HL-60 (cell line): ENCODE measurements at regions not wholly inside any gene's neighbourhood (a gene's known extent, or its start where the extent isn't known, plus 50 kb on each side); places are given as distances from the start of the nearest gene placed in this dataset.

Experiments
- POLR2AphosphoS5 ChIP-seq: IDR thresholded peaks from 2 replicates; pipeline ENCODE4 v1.6.1; 2012; ENCODE audit warnings: low read depth
- SPI1 ChIP-seq: IDR thresholded peaks from 2 replicates; pipeline ENCODE4 v1.6.1; 2012; ENCODE audit warnings: low read depth, mild to moderate bottlenecking, borderline replicate concordance
- TF ChIP-seq, protein P1 (sequence below): IDR thresholded peaks from one replicate; pipeline ENCODE4 v1.5.1; 2011; ENCODE audit warnings: low read length, control low read depth, inconsistent platforms; ENCODE audit not compliant: insufficient read depth
- TF ChIP-seq, protein P2 (sequence below): IDR thresholded peaks from 2 replicates; pipeline ENCODE4 v1.6.1; 2012; ENCODE audit warnings: low read depth; ENCODE audit not compliant: insufficient replicate concordance

DNA sequence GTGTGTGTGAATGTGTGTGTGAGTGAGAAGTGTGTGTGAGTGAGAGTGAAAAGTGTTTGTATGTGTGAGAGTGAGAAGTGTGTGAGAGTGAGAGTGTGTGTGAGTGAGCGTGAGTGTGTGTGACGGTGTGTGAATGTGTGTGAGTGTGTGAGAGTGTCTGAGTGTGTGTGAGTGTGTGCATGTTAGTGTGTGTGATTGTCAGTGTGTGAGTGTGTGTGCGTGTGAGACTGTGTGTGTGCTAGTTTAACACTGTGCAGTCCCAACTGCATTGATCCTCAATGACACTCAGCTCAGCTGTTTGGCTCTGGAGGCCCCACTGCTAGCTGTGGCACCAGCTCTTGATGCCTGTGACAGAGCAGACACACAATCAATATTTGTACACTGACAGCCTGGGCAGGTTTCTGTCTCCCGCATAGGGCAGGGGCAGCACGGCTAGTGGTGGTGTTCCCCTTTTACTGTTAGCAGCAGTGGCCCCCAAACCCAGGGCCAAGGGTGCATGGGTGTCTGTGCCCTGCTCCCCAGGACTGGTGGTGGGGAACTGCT is 135.0 kb downstream of the INHBB start:
- TF ChIP-seq, protein P1, sequence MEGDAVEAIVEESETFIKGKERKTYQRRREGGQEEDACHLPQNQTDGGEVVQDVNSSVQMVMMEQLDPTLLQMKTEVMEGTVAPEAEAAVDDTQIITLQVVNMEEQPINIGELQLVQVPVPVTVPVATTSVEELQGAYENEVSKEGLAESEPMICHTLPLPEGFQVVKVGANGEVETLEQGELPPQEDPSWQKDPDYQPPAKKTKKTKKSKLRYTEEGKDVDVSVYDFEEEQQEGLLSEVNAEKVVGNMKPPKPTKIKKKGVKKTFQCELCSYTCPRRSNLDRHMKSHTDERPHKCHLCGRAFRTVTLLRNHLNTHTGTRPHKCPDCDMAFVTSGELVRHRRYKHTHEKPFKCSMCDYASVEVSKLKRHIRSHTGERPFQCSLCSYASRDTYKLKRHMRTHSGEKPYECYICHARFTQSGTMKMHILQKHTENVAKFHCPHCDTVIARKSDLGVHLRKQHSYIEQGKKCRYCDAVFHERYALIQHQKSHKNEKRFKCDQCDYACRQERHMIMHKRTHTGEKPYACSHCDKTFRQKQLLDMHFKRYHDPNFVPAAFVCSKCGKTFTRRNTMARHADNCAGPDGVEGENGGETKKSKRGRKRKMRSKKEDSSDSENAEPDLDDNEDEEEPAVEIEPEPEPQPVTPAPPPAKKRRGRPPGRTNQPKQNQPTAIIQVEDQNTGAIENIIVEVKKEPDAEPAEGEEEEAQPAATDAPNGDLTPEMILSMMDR, result no peak
- TF ChIP-seq, protein P2, sequence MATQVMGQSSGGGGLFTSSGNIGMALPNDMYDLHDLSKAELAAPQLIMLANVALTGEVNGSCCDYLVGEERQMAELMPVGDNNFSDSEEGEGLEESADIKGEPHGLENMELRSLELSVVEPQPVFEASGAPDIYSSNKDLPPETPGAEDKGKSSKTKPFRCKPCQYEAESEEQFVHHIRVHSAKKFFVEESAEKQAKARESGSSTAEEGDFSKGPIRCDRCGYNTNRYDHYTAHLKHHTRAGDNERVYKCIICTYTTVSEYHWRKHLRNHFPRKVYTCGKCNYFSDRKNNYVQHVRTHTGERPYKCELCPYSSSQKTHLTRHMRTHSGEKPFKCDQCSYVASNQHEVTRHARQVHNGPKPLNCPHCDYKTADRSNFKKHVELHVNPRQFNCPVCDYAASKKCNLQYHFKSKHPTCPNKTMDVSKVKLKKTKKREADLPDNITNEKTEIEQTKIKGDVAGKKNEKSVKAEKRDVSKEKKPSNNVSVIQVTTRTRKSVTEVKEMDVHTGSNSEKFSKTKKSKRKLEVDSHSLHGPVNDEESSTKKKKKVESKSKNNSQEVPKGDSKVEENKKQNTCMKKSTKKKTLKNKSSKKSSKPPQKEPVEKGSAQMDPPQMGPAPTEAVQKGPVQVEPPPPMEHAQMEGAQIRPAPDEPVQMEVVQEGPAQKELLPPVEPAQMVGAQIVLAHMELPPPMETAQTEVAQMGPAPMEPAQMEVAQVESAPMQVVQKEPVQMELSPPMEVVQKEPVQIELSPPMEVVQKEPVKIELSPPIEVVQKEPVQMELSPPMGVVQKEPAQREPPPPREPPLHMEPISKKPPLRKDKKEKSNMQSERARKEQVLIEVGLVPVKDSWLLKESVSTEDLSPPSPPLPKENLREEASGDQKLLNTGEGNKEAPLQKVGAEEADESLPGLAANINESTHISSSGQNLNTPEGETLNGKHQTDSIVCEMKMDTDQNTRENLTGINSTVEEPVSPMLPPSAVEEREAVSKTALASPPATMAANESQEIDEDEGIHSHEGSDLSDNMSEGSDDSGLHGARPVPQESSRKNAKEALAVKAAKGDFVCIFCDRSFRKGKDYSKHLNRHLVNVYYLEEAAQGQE, result no peak
- no peak for TF ChIP-seq POLR2AphosphoS5
- no peak for TF ChIP-seq SPI1
